ENCODE measurements at regions not wholly inside any gene's neighbourhood (a gene's known extent, or its start where the extent isn't known, plus 50 kb on each side); places are given as distances from the start of the nearest gene placed in this dataset.

DNA sequence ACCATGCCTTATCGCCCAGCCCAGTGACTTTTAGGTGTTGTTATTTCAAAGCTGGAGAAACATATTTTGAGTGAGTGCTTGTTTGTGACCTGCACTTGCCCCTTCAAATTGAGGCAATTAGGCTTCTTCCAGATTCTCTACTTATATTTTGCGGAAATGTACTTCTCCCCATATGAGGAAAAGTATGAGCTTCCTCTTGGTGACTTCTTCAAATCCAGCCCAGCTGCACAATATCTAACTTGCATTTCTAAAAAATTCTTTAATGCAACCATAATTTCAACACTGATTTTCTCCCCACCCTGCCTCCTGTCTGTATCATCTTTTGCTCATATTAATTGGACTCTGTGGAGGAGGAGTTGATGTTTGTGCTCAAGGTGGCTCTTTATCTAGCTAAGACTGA, 391.2 kb upstream of the POU3F3 start:
- Mint-ChIP-seq H3K9me3 (no peaks in the 10 kb centered on the region), H3K4me1 (no peaks in the 10 kb centered on the region), H3K36me3 (no peaks in the 10 kb centered on the region), H3K27ac (no peak overlapping the region), H3K4me3 (no peak overlapping the region), H3K27me3 (ENCODE audit: low read depth) (peaks cover 11% of the 10 kb centered on the region)
- DNase-seq (ENCODE audit: low spot score in 2 of 2, unreplicated experiment in 2 of 2), result no peak
- TF ChIP-seq, protein P1, sequence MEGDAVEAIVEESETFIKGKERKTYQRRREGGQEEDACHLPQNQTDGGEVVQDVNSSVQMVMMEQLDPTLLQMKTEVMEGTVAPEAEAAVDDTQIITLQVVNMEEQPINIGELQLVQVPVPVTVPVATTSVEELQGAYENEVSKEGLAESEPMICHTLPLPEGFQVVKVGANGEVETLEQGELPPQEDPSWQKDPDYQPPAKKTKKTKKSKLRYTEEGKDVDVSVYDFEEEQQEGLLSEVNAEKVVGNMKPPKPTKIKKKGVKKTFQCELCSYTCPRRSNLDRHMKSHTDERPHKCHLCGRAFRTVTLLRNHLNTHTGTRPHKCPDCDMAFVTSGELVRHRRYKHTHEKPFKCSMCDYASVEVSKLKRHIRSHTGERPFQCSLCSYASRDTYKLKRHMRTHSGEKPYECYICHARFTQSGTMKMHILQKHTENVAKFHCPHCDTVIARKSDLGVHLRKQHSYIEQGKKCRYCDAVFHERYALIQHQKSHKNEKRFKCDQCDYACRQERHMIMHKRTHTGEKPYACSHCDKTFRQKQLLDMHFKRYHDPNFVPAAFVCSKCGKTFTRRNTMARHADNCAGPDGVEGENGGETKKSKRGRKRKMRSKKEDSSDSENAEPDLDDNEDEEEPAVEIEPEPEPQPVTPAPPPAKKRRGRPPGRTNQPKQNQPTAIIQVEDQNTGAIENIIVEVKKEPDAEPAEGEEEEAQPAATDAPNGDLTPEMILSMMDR (IDR thresholded peaks at IDR 0.05; ENCODE audit: unreplicated experiment), result no peak

DNA sequence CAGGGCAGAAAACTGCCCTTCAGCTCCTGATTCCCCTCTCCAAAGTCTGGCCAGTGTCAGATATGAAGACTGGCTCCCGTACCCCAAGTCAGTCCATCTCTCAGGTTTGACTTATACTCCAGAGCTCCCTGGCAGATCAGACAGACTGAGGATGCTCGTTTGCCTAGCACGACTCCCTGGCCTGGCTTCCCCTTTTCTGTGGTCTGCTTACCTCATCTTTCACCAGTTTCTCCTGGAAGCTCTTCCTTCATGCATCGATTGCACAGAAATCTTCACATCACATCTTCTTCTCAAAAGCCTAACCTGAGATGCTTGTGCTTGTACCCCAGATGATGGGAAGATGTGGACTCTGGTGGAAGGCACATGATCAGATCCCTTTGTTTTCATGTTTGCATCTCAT, 387.9 kb upstream of the POU3F3 start:
- TF ChIP-seq, protein P1 (IDR thresholded peaks at IDR 0.05; ENCODE audit: unreplicated experiment), result no peak
- H3K27ac Mint-ChIP-seq, result no peak overlapping the region
- no peaks in the 10 kb centered on the region for H3K36me3 Mint-ChIP-seq

DNA sequence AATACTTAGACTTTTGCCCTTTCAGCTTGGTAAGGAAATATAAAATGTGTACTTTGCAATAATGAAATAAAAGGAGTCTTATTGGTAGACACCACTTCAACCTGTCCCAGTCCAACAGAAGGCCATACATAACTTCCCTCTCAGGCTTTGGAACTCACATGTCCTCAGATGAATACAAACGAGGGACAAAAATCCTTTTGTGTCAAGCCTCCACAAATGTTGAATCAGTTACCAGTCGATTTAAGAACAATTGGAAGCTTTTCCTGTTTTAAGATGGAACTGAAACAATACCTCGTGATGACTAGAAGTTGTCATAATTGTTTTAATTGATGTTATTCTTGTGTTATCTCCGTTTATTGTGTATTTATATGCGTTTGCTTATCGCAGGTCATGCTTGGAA, 385.1 kb upstream of the POU3F3 start:
- Mint-ChIP-seq H3K4me3 (no peak overlapping the region), H3K36me3 (no peaks in the 10 kb centered on the region), H3K4me1 (no peaks in the 10 kb centered on the region), H3K27ac (no peak overlapping the region), H3K9me3 (no peaks in the 10 kb centered on the region), H3K27me3 (ENCODE audit: low read depth) (peaks cover 21% of the 10 kb centered on the region)
- TF ChIP-seq, protein P1 (IDR thresholded peaks at IDR 0.05; ENCODE audit: unreplicated experiment), result no peak
- DNase-seq (ENCODE audit: low spot score in 2 of 2, unreplicated experiment in 2 of 2), result no peak

More for the DNA sequence above, 387.9 kb upstream of the POU3F3 start:
- Mint-ChIP-seq H3K9me3 (no peaks in the 10 kb centered on the region), H3K4me1 (no peaks in the 10 kb centered on the region), H3K27me3 (ENCODE audit: low read depth) (peaks cover 15% of the 10 kb centered on the region), H3K4me3 (no peak overlapping the region)
- DNase-seq (ENCODE audit: low spot score in 2 of 2, unreplicated experiment in 2 of 2), result no peak

DNA sequence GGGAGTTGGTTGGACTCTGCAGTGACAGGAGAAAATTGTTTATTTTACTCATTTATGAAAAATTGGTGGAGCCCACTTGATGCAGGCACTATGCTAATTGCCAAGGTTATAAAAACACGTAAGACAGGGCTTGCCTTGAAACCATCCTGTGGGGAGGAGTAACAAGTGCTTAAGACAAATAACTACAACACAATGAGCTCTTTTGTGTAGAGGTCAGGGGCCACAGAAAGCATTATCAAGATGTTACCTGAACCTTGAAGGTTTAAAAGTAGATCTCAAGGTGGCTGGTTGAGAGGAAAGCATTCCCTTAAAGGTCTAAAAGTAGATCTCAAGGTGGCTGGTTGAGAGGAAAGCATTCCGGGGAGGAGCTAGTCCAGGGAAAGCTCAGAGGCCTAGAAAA, 381.8 kb upstream of the POU3F3 start:
- Mint-ChIP-seq H3K27ac (no peak overlapping the region), H3K9me3 (no peaks in the 10 kb centered on the region), H3K4me3 (no peak overlapping the region), H3K4me1 (no peaks in the 10 kb centered on the region), H3K27me3 (ENCODE audit: low read depth) (peaks cover 41% of the 10 kb centered on the region), H3K36me3 (no peaks in the 10 kb centered on the region)
- no peak for DNase-seq (ENCODE audit: low spot score in 2 of 2, unreplicated experiment in 2 of 2)
- TF ChIP-seq, protein P1 (IDR thresholded peaks at IDR 0.05; ENCODE audit: unreplicated experiment), result no peak

DNA sequence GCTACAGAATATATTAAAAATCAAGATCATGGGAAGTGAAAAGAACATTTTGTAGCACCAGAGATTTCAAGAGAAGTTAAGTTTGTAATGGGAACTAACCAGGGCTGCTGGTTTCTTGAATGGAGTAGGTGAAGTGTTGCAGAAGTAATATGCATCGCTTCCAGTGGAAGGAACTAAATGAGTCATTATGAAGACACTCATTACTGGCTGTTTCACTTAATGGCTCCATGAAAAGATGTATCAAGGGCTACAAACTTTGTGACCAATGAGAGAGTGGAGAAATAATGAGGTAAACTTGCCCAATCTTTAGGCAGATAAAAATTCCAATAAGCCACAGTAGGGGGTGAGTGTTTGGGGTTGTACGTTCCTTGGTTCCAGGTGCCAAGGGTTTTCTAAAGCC, 380.4 kb upstream of the POU3F3 start:
- TF ChIP-seq, protein P1 (IDR thresholded peaks at IDR 0.05; ENCODE audit: unreplicated experiment), result no peak
- Mint-ChIP-seq H3K27me3 (ENCODE audit: low read depth) (peaks cover 45% of the 10 kb centered on the region), H3K36me3 (no peaks in the 10 kb centered on the region), H3K27ac (no peak overlapping the region), H3K4me3 (no peak overlapping the region), H3K4me1 (no peaks in the 10 kb centered on the region), H3K9me3 (no peaks in the 10 kb centered on the region)
- no peak for DNase-seq (ENCODE audit: low spot score in 2 of 2, unreplicated experiment in 2 of 2)

DNA sequence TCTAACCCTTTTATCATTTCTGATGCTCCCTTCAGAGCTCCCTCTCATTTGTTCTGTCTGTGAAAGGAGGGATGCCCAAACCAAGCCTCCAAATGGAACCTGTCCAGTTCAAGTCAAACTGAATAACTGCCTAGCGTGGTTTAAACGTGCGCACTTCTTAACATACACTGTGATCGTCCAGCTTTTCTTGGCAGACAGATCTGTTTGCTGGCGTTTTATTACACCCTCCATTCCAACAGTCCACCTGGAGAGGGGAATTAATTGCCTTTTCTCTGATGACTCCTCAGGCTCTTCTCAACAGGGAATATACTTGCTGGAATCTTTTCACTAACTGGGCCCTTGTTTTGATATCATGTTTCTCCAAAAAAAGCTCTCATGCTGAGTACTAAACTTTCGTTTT, 379.2 kb upstream of the POU3F3 start:
- H3K27me3 Mint-ChIP-seq (ENCODE audit: low read depth), result peaks cover 51% of the 10 kb centered on the region
- no peaks in the 10 kb centered on the region for H3K36me3 Mint-ChIP-seq
- H3K27ac Mint-ChIP-seq, result no peak overlapping the region
- TF ChIP-seq, protein P1 (IDR thresholded peaks at IDR 0.05; ENCODE audit: unreplicated experiment), result no peak
- H3K9me3 Mint-ChIP-seq, result no peaks in the 10 kb centered on the region
- no peaks in the 10 kb centered on the region for H3K4me1 Mint-ChIP-seq
- H3K4me3 Mint-ChIP-seq, result no peak overlapping the region
- DNase-seq (ENCODE audit: low spot score in 2 of 2, unreplicated experiment in 2 of 2), result no peak
